PC-9 (cell line): ENCODE measurements at regions not wholly inside any gene's neighbourhood (a gene's known extent, or its start where the extent isn't known, plus 50 kb on each side); places are given as distances from the start of the nearest gene placed in this dataset.

Experiments used
- CTCF ChIP-seq: fragments of 200-600 bp; sonication (generic); conservative IDR thresholded peaks from 2 replicates; pipeline ENCODE4 v1.6.1; 2017; ENCODE audit warnings: mixed run types, antibody characterized with exemption, mild to moderate bottlenecking, moderate library complexity
- EZH2 ChIP-seq: fragments of 200-600 bp; sonication (generic); IDR thresholded peaks from 2 replicates; pipeline ENCODE4 v1.8.0; 2017; ENCODE audit warnings: antibody characterized with exemption, low read depth

GRCh38 chr9:1890816-1891215 is 124.3 kb upstream of the SMARCA2 start:
- TF ChIP-seq CTCF (no peak), EZH2 (no peak)
